SK-N-SH treated with all-trans-retinoic acid at 6 μM for 48 hours (cell line): ENCODE measurements at regions not wholly inside any gene's neighbourhood (a gene's known extent, or its start where the extent isn't known, plus 50 kb on each side); places are given as distances from the start of the nearest gene placed in this dataset.

Source experiments
- ATAC-seq: fragments of 200-7000 bp; cut with Tn5 transposase; 3 replicates; pipeline ENCODE4 v1.9.1; 2020; ENCODE audit warnings: mild to moderate bottlenecking, moderate library complexity
- BACH2 ChIP-seq: fragments of 250-450 bp; sonication (Bioruptor Pico); IDR thresholded peaks from 2 replicates; pipeline ENCODE4 v1.9.0; 2021; ENCODE audit warnings: mild to moderate bottlenecking, borderline replicate concordance
- CREB5 ChIP-seq: fragments of 250-450 bp; sonication (Bioruptor Pico); IDR thresholded peaks from 2 replicates; pipeline ENCODE4 v1.5.1; 2020; ENCODE audit warnings: low read depth, mild to moderate bottlenecking, moderate library complexity
- CSDC2 ChIP-seq: fragments of 250-450 bp; sonication (Bioruptor Pico); IDR thresholded peaks from 2 replicates; pipeline ENCODE4 v1.5.0; 2020; ENCODE audit warnings: mild to moderate bottlenecking, moderate library complexity
- CSRNP3 ChIP-seq: fragments of 250-450 bp; sonication (Bioruptor Pico); IDR thresholded peaks from 2 replicates; pipeline ENCODE4 v1.5.1; 2021; ENCODE audit warnings: mild to moderate bottlenecking, moderate library complexity
- ESRRG ChIP-seq: fragments of 250-450 bp; sonication (Bioruptor Pico); IDR thresholded peaks from 2 replicates; pipeline ENCODE4 v1.6.1; 2021; ENCODE audit warnings: mild to moderate bottlenecking
- GLIS3 ChIP-seq: fragments of 250-450 bp; sonication (Bioruptor Pico); IDR thresholded peaks from 2 replicates; pipeline ENCODE4 v1.5.0; 2020; ENCODE audit warnings: mild to moderate bottlenecking, moderate library complexity
- ISL1 ChIP-seq: fragments of 250-450 bp; sonication (Bioruptor Pico); IDR thresholded peaks from 2 replicates; pipeline ENCODE4 v2.1.2; 2022; ENCODE audit warnings: mild to moderate bottlenecking, moderate library complexity
- PATZ1 ChIP-seq: fragments of 250-450 bp; sonication (Bioruptor Pico); IDR thresholded peaks from 2 replicates; pipeline ENCODE4 v1.8.0; 2020; ENCODE audit warnings: mild to moderate bottlenecking, moderate library complexity, borderline replicate concordance
- POU6F1 ChIP-seq: fragments of 250-450 bp; sonication (Bioruptor Pico); IDR thresholded peaks from 2 replicates; pipeline ENCODE4 v1.8.0; 2021; ENCODE audit warnings: low read depth, mild to moderate bottlenecking, moderate library complexity, borderline replicate concordance
- PPARA ChIP-seq: fragments of 250-450 bp; sonication (Bioruptor Pico); IDR thresholded peaks from 2 replicates; pipeline ENCODE4 v1.5.0; 2020; ENCODE audit warnings: mild to moderate bottlenecking, borderline replicate concordance
- RARB ChIP-seq: fragments of 250-450 bp; sonication (Bioruptor Pico); IDR thresholded peaks from 2 replicates; pipeline ENCODE4 v1.8.0; 2021; ENCODE audit warnings: mild to moderate bottlenecking, moderate library complexity
- SNAI2 ChIP-seq: fragments of 250-450 bp; sonication (Bioruptor Pico); IDR thresholded peaks from 2 replicates; pipeline ENCODE4 v1.5.0; 2020; ENCODE audit warnings: mild to moderate bottlenecking, moderate library complexity
- TCF4 ChIP-seq: fragments of 250-450 bp; sonication (Bioruptor Pico); IDR thresholded peaks from 2 replicates; pipeline ENCODE4 v1.8.0; 2021; ENCODE audit warnings: mild to moderate bottlenecking, moderate library complexity, borderline replicate concordance
- TOX ChIP-seq: fragments of 250-450 bp; sonication (Bioruptor Pico); IDR thresholded peaks from 2 replicates; pipeline ENCODE4 v1.8.0; 2021; ENCODE audit warnings: mild to moderate bottlenecking, moderate library complexity, borderline replicate concordance
- TSHZ2 ChIP-seq: fragments of 250-450 bp; sonication (Bioruptor Pico); IDR thresholded peaks from 2 replicates; pipeline ENCODE4 v1.5.0; 2020; ENCODE audit warnings: mild to moderate bottlenecking, moderate library complexity
- ZFP3 ChIP-seq: fragments of 250-450 bp; sonication (Bioruptor Pico); IDR thresholded peaks from 2 replicates; pipeline ENCODE4 v1.5.0; 2020; ENCODE audit warnings: mild to moderate bottlenecking, moderate library complexity
- ZFP30 ChIP-seq: fragments of 450-650 bp; formaldehyde crosslinking; IDR thresholded peaks from 2 replicates; pipeline ENCODE4 v1.5.0; 2022; ENCODE audit warnings: mild to moderate bottlenecking, moderate library complexity
- ZNF565 ChIP-seq: fragments of 450-650 bp; formaldehyde crosslinking; conservative IDR thresholded peaks from 2 replicates; pipeline ENCODE4 v1.5.0; 2020; ENCODE audit warnings: low read depth, mild to moderate bottlenecking, moderate library complexity
- ZNF70 ChIP-seq: fragments of 450-650 bp; formaldehyde crosslinking; IDR thresholded peaks from 2 replicates; pipeline ENCODE4 v1.5.0; 2020; ENCODE audit warnings: mild to moderate bottlenecking, moderate library complexity
- ZNF8 ChIP-seq: fragments of 450-650 bp; formaldehyde crosslinking; IDR thresholded peaks from 2 replicates; pipeline ENCODE4 v1.5.0; 2020; ENCODE audit warnings: mild to moderate bottlenecking, moderate library complexity

- TF ChIP-seq GLIS3 (CRISPR knock-in tag), result no peak
- no peak for TF ChIP-seq POU6F1 (CRISPR knock-in tag)
- TF ChIP-seq CSDC2 (CRISPR knock-in tag), result no peak
- TF ChIP-seq TCF4 (CRISPR knock-in tag), result no peak
- no peak for TF ChIP-seq ZNF565
- no peak for TF ChIP-seq ZNF70
- no peak for TF ChIP-seq TOX (CRISPR knock-in tag)
- TF ChIP-seq, all 23 proteins: peak for 0
- no peak for ATAC-seq
Observed at GRCh38 chr5:117218789-117219188, 644.2 kb upstream of the SEMA6A start.

GRCh38 chr5:117212866-117213265 lies 638.2 kb upstream of the SEMA6A start:
- TF ChIP-seq ZNF8 (no peak), PATZ1 (no peak), ZFP3 (no peak), POU6F1 (CRISPR knock-in tag) (no peak), TCF4 (CRISPR knock-in tag) (no peak), ZNF70 (no peak), TOX (CRISPR knock-in tag) (no peak), ZFP30 (CRISPR knock-in tag) (no peak)
- TF ChIP-seq, all 23 proteins: peak for 0
- ATAC-seq, result no peak

- TF ChIP-seq ZFP30 (CRISPR knock-in tag), result no peak
- no peak for TF ChIP-seq CREB5
- no peak for TF ChIP-seq PPARA (CRISPR knock-in tag)
- no peak for TF ChIP-seq GLIS3 (CRISPR knock-in tag)
- TF ChIP-seq ZFP3, result no peak
- TF ChIP-seq CSDC2 (CRISPR knock-in tag), result no peak
- TF ChIP-seq TSHZ2 (CRISPR knock-in tag), result no peak
- TF ChIP-seq SNAI2, result no peak
- no peak for TF ChIP-seq ESRRG (CRISPR knock-in tag)
- no peak for TF ChIP-seq TCF4 (CRISPR knock-in tag)
- no peak for TF ChIP-seq CSRNP3 (CRISPR knock-in tag)
- no peak for TF ChIP-seq PATZ1
- no peak for TF ChIP-seq TOX (CRISPR knock-in tag)
- no peak for TF ChIP-seq BACH2 (CRISPR knock-in tag)
- TF ChIP-seq POU6F1 (CRISPR knock-in tag), result no peak
- no peak for TF ChIP-seq RARB (CRISPR knock-in tag)
- no peak for TF ChIP-seq ISL1 (CRISPR knock-in tag)
- no peak for ATAC-seq
Observed at GRCh38 chr5:117210796-117211195, 636.2 kb upstream of the SEMA6A start.
